K562 (cell line): ENCODE measurements at regions not wholly inside any gene's neighbourhood (a gene's known extent, or its start where the extent isn't known, plus 50 kb on each side); places are given as distances from the start of the nearest gene placed in this dataset.

Experiments
- ATAC-seq: fragments of 200-7000 bp; cut with Tn5 transposase; 3 replicates; pipeline ENCODE4 v1.9.1; 2020; ENCODE audit warnings: moderate library complexity
- BruUV-seq: library from RNA; stranded (reverse); fragments of 400-500 nt; replicated peaks from 2 replicates; lab custom pipeline; 2021; lab: Mats Ljungman, UMichigan
- CTCF ChIA-PET: fragments of 300-600 bp; formaldehyde crosslinking; extraction: SDS; loops from one replicate; lab custom pipeline; 2021; ENCODE audit warnings: low intra/inter-chr PET ratio; lab: Yijun Ruan, JAX
- POLR2A ChIA-PET: fragments of 300-600, 350-650 bp; sonication (Branson Sonifier 250); formaldehyde crosslinking; extraction: SDS; loops from one replicate; lab custom pipeline; 2021; ENCODE audit warnings: antibody characterized with exemption, inconsistent platforms; lab: Yijun Ruan, JAX
- DNase-seq, 4 experiments: peaks; one replicate each; pipeline versions ENCODE4 v3.0.0 to v3.0.0-alpha.2; 2011 to 2018; ENCODE audit warnings: low spot score in 3 of 4, mixed read lengths in 3 of 4; ENCODE audit errors: extremely low read depth in 1 of 4
- FAIRE-seq: peaks from 2 replicates; lab custom pipeline; 2011; peaks lifted over from hg19 to GRCh38; lab: Jason Lieb, UNC
- H2AFZ ChIP-seq: 2 replicates; pipeline ENCODE4 v1.6.0; 2011; ENCODE audit warnings: low read depth, low read length, control low read depth, inconsistent platforms
- H3K27ac ChIP-seq: fragments of 200-600 bp; 3 replicates; pipeline ENCODE4 v1.8.0; 2011; ENCODE audit warnings: low read depth, mild to moderate bottlenecking, control low read depth, inconsistent platforms, low read length, moderate library complexity, mixed read lengths; ENCODE audit errors: extremely low read depth
- H3K27me3 ChIP-seq, 2 experiments: fragments of 300-600 bp in 1 of 2; 2 replicates in 1 of 2; 3 replicates in 1 of 2; pipeline versions ENCODE4 v1.6.0 to v1.8.0; 2011; ENCODE audit warnings: inconsistent platforms in 2 of 2, low read length in 2 of 2, mild to moderate bottlenecking in 1 of 2, mixed read lengths in 1 of 2, moderate library complexity in 1 of 2; ENCODE audit not compliant: control insufficient read depth in 2 of 2, insufficient read depth in 2 of 2
- H3K36me3 ChIP-seq: fragments of 300-600 bp; 3 replicates; pipeline ENCODE4 v1.8.0; 2011; ENCODE audit warnings: mild to moderate bottlenecking, low read length, inconsistent platforms; ENCODE audit not compliant: control insufficient read depth, insufficient read depth
- H3K4me1 ChIP-seq, 2 experiments: fragments of 200-600 bp in 1 of 2; replicated peaks in 1 of 2; 2 replicates in 1 of 2; 3 replicates in 1 of 2; pipeline versions ENCODE4 v1.5.1 to v1.8.0; 2011; ENCODE audit warnings: inconsistent platforms in 2 of 2, low read length in 2 of 2, mild to moderate bottlenecking in 1 of 2, mixed read lengths in 1 of 2, moderate library complexity in 1 of 2; ENCODE audit not compliant: control insufficient read depth in 2 of 2, insufficient read depth in 2 of 2
- H3K4me2 ChIP-seq: 2 replicates; pipeline ENCODE4 v1.6.1; 2011; ENCODE audit warnings: low read length, control low read depth, inconsistent platforms, mixed read lengths; ENCODE audit not compliant: insufficient read depth
- H3K4me3 ChIP-seq: fragments of 200-600 bp; sonication (generic), shearing (Covaris generic); 2 replicates; pipeline ENCODE4 v1.5.1; 2016; ENCODE audit warnings: control low read depth, inconsistent platforms
- H3K79me2 ChIP-seq: fragments of 200-600 bp; 3 replicates; pipeline ENCODE4 v1.8.0; 2011; ENCODE audit warnings: low read length, inconsistent platforms; ENCODE audit not compliant: control insufficient read depth, insufficient read depth
- H3K9ac ChIP-seq, 2 experiments: 2 replicates each; pipeline versions ENCODE4 v1.6.0 to v1.6.1; 2011; ENCODE audit warnings: low read depth in 2 of 2, low read length in 2 of 2, control low read depth in 1 of 2, inconsistent platforms in 1 of 2, mild to moderate bottlenecking in 1 of 2, mixed read lengths in 1 of 2; ENCODE audit not compliant: insufficient read depth in 1 of 2
- H3K9me1 ChIP-seq: one replicate; pipeline ENCODE4 v1.6.0; 2011; ENCODE audit warnings: inconsistent platforms, mild to moderate bottlenecking, low read length, moderate library complexity; ENCODE audit not compliant: control insufficient read depth, insufficient read depth
- H3K9me3 ChIP-seq: replicated peaks from 2 replicates; pipeline ENCODE4 v1.5.1; 2011; ENCODE audit warnings: low read depth, low read length, inconsistent platforms; ENCODE audit not compliant: control insufficient read depth, insufficient read depth
- H4K20me1 ChIP-seq: replicated peaks from 2 replicates; pipeline ENCODE4 v1.6.1; 2011; ENCODE audit warnings: low read length, inconsistent platforms, mixed read lengths; ENCODE audit not compliant: control insufficient read depth, insufficient read depth
- BACH1 ChIP-seq: fragments of 200-800 bp; sonication (Bioruptor generic); IDR thresholded peaks from 2 replicates; pipeline ENCODE4 v1.6.1; 2016; ENCODE audit warnings: missing genetic modification characterization, missing compliant biosample characterization
- CBX2 ChIP-seq: fragments of 200-600 bp; sonication (generic); IDR thresholded peaks from one replicate; pipeline ENCODE4 v1.6.1; 2012; ENCODE audit warnings: mild to moderate bottlenecking, low read length, inconsistent platforms; ENCODE audit not compliant: insufficient read depth, poor library complexity, severe bottlenecking
- COPS2 ChIP-seq: fragments of 450-650 bp; conservative IDR thresholded peaks from 2 replicates; pipeline ENCODE4 v1.6.1; 2016; ENCODE audit warnings: mild to moderate bottlenecking, moderate library complexity
- ETV1 ChIP-seq: fragments of 450-650 bp; conservative IDR thresholded peaks from 2 replicates; pipeline ENCODE4 v1.6.1; 2016; ENCODE audit warnings: missing genetic modification characterization, control low read depth, low read depth, missing compliant biosample characterization
- ETV5 ChIP-seq: sonication (generic); formaldehyde crosslinking; IDR thresholded peaks from 2 replicates; pipeline ENCODE4 v1.4.0; 2020; ENCODE audit warnings: low read depth, mild to moderate bottlenecking, missing genetic modification reagents
- GATA2 ChIP-seq: sonication (generic); formaldehyde crosslinking; IDR thresholded peaks from 2 replicates; pipeline ENCODE4 v1.4.0; 2020; ENCODE audit warnings: mild to moderate bottlenecking, missing genetic modification reagents
- MYBL2 ChIP-seq, 2 experiments: fragments of 450-650 bp in 1 of 2; sonication (generic) in 1 of 2; formaldehyde crosslinking in 1 of 2; IDR thresholded peaks; 2 replicates each; pipeline versions ENCODE4 v1.6.1 to v1.8.1; 2017 to 2022; ENCODE audit warnings: borderline replicate concordance in 1 of 2, inconsistent platforms in 1 of 2, low read depth in 1 of 2, mild to moderate bottlenecking in 1 of 2, missing genetic modification reagents in 1 of 2, moderate library complexity in 1 of 2
- TAF9B ChIP-seq: fragments of 450-650 bp; IDR thresholded peaks from 2 replicates; pipeline ENCODE4 v1.6.1; 2018; ENCODE audit warnings: mild to moderate bottlenecking; ENCODE audit not compliant: partially characterized antibody
- ZNF143 ChIP-seq: sonication (generic); formaldehyde crosslinking; IDR thresholded peaks from 2 replicates; pipeline ENCODE4 v1.9.0; 2022; ENCODE audit warnings: mild to moderate bottlenecking, missing genetic modification reagents
- ZNF23 ChIP-seq: fragments of 250-450 bp; sonication (Bioruptor Pico); IDR thresholded peaks from 2 replicates; pipeline ENCODE4 v1.4.0; 2020; ENCODE audit warnings: mild to moderate bottlenecking
- ZNF778 ChIP-seq: fragments of 450-650 bp; formaldehyde crosslinking; IDR thresholded peaks from 2 replicates; pipeline ENCODE4 v1.4.0; 2020; ENCODE audit warnings: mild to moderate bottlenecking, moderate library complexity
- WGBS: fragments of 100-300 bp; shearing (Covaris generic); methylation state at CpG from one replicate; pipeline ENCODE4 v1.1.6; 2016; ENCODE audit warnings: low coverage, mixed read lengths; ENCODE audit not compliant: insufficient coverage; ENCODE audit errors: missing lambda C conversion rate; 5-methylcytosine and 5-hydroxymethylcytosine counted together
- in situ Hi-C: fragments of 300-500 bp; cut with MboI; formaldehyde crosslinking; loops from 4 replicates; pipeline ENCODE4 v1.15.0; 2018; ENCODE audit warnings: inconsistent platforms, mixed read lengths
- intact Hi-C: fragments of 100-400 bp; cut with micrococcal nuclease; formaldehyde crosslinking; loops from 2 replicates; pipeline ENCODE4 v1.14.2; 2022
- TF ChIP-seq, protein P1 (sequence below): fragments of 250-450 bp; sonication (Bioruptor Pico); IDR thresholded peaks from 2 replicates; pipeline ENCODE4 v1.4.0; 2020; ENCODE audit warnings: mild to moderate bottlenecking, moderate library complexity

DNA sequence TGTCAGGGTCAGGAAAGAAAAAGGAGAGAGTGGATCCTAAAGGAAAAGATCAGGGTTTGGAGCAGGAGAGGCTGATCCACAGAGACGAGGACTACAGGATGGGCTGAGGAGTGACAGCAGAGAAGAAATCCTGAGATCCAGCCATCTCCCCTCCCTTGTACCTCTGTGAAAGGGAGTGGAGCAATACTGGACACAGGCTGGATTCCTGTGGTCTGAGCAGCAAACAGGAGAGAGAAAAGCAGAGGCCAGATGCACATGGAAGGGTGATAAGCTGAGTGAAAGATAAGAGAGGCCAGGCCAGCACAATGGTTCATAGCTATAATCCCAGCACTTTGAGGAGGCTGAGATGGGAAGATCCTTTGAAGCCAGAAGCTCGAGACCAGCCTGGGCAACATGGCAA, 472.1 kb upstream of the TSHZ3 start:
- Histone ChIP-seq H3K4me2 (no peak overlapping the region), H2AFZ (no peak overlapping the region), H3K4me1 (no peaks in the 10 kb centered on the region), H3K27ac (no peak overlapping the region), H3K27me3 (no peaks in the 10 kb centered on the region), H3K79me2 (no peaks in the 10 kb centered on the region), H3K9ac (no peak overlapping the region), H3K4me3 (no peak overlapping the region), H3K9me3 (no peaks in the 10 kb centered on the region), H4K20me1 (no peaks in the 10 kb centered on the region), H3K36me3 (no peaks in the 10 kb centered on the region), H3K9me1 (no peaks in the 10 kb centered on the region)
- CTCF ChIA-PET, result no interaction called here
- ATAC-seq (no peak), DNase-seq (no peak), FAIRE-seq (no peak)
- WGBS, result 0% methylated on average over 2 of the region's 2 CpGs
- POLR2A ChIA-PET, result no interaction called here
- in situ Hi-C loops (no loop called here), intact Hi-C loops (no loop called here)
- BruUV-seq, result no TSS peak
- TF ChIP-seq ETV5 (CRISPR knock-in tag), result no peak
- TF ChIP-seq ETV1 (tag), result no peak
- TF ChIP-seq BACH1 (tag), result no peak
- TF ChIP-seq, all 486 proteins: peak for 0

DNA sequence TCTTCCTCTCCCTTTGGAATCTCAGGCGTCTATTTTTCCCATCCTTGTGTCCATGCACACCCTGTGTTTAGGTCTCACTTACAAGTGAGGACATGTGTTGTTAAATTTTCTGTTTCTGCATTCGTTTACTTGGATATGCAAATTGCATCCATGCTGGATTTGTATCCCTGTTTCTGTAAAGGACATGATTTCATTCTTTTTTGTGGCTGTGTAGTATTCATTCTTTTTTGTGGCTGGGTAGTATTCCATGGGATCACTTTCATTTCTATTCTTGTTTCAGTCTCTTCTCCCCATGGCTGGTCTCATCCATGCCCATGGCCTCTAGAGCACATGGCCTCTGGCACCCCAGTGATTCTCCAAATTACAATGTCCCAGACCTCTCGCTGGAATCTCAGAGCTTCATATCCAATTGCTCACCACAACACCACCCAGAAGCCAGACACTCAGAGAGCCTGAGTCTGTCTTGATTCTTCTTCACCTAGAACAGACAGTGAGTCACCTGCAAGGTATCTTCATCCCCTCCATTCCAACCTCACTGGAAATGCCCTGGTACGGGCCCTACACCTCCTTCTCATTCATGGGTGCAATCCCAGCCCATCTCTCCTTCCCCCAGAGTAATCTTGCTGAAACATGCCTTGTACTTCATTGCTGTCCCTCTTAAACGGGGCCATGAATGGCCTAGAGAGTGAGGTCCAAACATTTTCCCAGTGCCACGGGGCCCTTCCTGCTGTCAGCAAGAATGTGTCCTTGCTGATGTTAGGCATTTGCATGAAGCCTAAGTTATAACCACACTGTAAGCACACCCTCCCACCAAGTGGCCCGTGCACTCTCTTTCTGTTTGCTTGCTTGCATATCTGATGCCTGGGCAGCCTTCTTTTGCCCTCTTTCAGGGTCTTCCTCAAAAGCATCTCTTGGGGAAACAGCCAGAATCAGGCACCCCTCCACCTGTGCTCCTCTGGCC, 476.2 kb upstream of the TSHZ3 start:
- no peaks in the 10 kb centered on the region for H3K4me1 ChIP-seq
- no peak overlapping the region for H3K9ac ChIP-seq
- POLR2A ChIA-PET, result no interaction called here
- H3K4me3 ChIP-seq, result no peak overlapping the region
- in situ Hi-C loops (no loop called here), intact Hi-C loops (no loop called here)
- H3K27ac ChIP-seq, result no peak overlapping the region
- no peak overlapping the region for H3K4me2 ChIP-seq
- no TSS peak for BruUV-seq
- CTCF ChIA-PET, result no interaction called here
- no peaks in the 10 kb centered on the region for H3K79me2 ChIP-seq
- no peaks in the 10 kb centered on the region for H3K9me3 ChIP-seq
- DNase-seq, result no peak
- no peak for FAIRE-seq
- no peaks in the 10 kb centered on the region for H4K20me1 ChIP-seq
- WGBS, result 0% methylated on average over 7 of the region's 7 CpGs
- no peak for ATAC-seq
- H3K27me3 ChIP-seq, result no peaks in the 10 kb centered on the region
- no peaks in the 10 kb centered on the region for H3K9me1 ChIP-seq
- H3K36me3 ChIP-seq, result no peaks in the 10 kb centered on the region
- no peak overlapping the region for H2AFZ ChIP-seq
- no peak for TF ChIP-seq GATA2
- no peak for TF ChIP-seq ZNF23 (CRISPR knock-in tag)
- no peak for TF ChIP-seq MYBL2 (IDR thresholded peaks at IDR 0.05; ENCODE audit: low read depth)
- no peak for TF ChIP-seq MYBL2 (CRISPR knock-in tag; IDR thresholded peaks at IDR 0.05; ENCODE audit: borderline replicate concordance)
- TF ChIP-seq CBX2, result no peak
- no peak for TF ChIP-seq COPS2
- no peak for TF ChIP-seq ZNF143 (CRISPR knock-in tag)
- TF ChIP-seq, protein P1, sequence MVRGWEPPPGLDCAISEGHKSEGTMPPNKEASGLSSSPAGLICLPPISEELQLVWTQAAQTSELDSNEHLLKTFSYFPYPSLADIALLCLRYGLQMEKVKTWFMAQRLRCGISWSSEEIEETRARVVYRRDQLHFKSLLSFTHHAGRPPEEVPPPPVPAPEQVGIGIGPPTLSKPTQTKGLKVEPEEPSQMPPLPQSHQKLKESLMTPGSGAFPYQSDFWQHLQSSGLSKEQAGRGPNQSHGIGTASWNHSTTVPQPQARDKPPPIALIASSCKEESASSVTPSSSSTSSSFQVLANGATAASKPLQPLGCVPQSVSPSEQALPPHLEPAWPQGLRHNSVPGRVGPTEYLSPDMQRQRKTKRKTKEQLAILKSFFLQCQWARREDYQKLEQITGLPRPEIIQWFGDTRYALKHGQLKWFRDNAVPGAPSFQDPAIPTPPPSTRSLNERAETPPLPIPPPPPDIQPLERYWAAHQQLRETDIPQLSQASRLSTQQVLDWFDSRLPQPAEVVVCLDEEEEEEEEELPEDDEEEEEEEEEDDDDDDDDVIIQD (CRISPR knock-in tag), result no peak
- no peak for TF ChIP-seq ZNF778 (CRISPR knock-in tag)
- no peak for TF ChIP-seq TAF9B
